BJ (cell line): ENCODE measurements at regions not wholly inside any gene's neighbourhood (a gene's known extent, or its start where the extent isn't known, plus 50 kb on each side); places are given as distances from the start of the nearest gene placed in this dataset.
"Not testable (repeated sequence)": the region's sequence is repeated elsewhere in the genome, so short reads cannot be mapped to it uniquely, and the experiment has no call there.

ENCODE experiments used
- CTCF ChIA-PET: fragments of 350-600 bp; formaldehyde crosslinking; extraction: SDS; loops from one replicate; lab custom pipeline; 2021; ENCODE audit warnings: antibody characterized with exemption, inconsistent platforms; lab: Yijun Ruan, JAX
- POLR2A ChIA-PET: fragments of 300-600 bp; sonication (Branson Sonifier 250); formaldehyde crosslinking; extraction: SDS; loops from one replicate; lab custom pipeline; 2021; ENCODE audit warnings: antibody characterized with exemption; lab: Charles Lee
- DNase-seq: peaks from one replicate; pipeline ENCODE4 v3.0.0-alpha.2; 2011; ENCODE audit warnings: low read depth
- H3K27me3 ChIP-seq: 2 replicates; pipeline ENCODE4 v1.6.0; 2011; ENCODE audit warnings: low read length; ENCODE audit not compliant: control insufficient read depth, insufficient read depth
- H3K36me3 ChIP-seq: 2 replicates; pipeline ENCODE4 v1.5.1; 2011; ENCODE audit warnings: low read length; ENCODE audit not compliant: control insufficient read depth, insufficient read depth
- H3K4me3 ChIP-seq: 2 replicates; pipeline ENCODE4 v1.5.1; 2011; ENCODE audit warnings: low read depth, mild to moderate bottlenecking, control low read depth, low read length
- TF ChIP-seq, protein P1 (sequence below): IDR thresholded peaks from 2 replicates; pipeline ENCODE4 v1.5.1; 2011; ENCODE audit warnings: low read depth, mild to moderate bottlenecking, control low read depth, inconsistent platforms, low read length, moderate library complexity; ENCODE audit not compliant: insufficient read depth

DNA sequence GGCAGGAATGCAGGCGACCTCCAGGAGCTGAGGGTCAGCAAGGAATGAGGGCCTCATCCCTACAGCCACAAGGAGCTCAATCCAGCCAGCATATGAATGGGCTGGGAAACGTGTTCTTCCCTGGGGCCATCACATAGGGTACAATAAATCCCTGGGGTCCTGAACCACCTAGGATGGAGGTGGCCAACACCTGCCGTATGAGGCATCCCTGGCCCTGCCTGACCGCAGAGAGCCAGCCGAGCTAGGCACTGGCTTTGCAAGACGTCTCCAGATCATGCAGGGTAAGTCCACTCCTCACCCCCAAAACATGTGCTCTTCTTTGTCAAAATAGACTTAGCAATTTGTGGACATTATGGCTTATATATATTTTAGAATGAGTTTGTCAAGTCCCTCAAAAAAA lies 303.7 kb upstream of the DIO3 start:
- TF ChIP-seq, protein P1, sequence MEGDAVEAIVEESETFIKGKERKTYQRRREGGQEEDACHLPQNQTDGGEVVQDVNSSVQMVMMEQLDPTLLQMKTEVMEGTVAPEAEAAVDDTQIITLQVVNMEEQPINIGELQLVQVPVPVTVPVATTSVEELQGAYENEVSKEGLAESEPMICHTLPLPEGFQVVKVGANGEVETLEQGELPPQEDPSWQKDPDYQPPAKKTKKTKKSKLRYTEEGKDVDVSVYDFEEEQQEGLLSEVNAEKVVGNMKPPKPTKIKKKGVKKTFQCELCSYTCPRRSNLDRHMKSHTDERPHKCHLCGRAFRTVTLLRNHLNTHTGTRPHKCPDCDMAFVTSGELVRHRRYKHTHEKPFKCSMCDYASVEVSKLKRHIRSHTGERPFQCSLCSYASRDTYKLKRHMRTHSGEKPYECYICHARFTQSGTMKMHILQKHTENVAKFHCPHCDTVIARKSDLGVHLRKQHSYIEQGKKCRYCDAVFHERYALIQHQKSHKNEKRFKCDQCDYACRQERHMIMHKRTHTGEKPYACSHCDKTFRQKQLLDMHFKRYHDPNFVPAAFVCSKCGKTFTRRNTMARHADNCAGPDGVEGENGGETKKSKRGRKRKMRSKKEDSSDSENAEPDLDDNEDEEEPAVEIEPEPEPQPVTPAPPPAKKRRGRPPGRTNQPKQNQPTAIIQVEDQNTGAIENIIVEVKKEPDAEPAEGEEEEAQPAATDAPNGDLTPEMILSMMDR = no peak
- CTCF ChIA-PET = no interaction called here

DNA sequence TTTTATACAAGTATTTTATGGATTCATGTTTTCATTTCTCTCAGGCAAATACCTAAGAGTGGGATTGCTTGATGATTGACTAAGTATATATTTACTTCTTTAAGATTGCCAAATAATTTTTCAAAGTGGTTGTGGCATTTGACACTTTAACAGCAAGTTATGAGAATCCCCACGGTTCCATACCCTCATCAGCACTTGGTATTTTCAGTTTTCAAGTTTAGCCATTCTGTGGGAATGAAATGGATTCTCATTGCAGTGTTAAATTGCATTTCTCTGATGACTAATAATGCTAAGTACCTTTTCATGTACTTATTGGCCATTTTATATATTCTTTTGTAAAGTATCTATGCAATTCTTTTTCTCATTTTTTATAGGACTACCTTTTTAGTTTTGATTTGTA lies 301.5 kb upstream of the DIO3 start:
- ChIA-PET POLR2A (interaction anchor here (0.6 kb wide), 1 partner anchor 201 kb away, joined by 3 read pairs; no protein-coding TSS in a partner anchor), CTCF (no interaction called here)
- Histone ChIP-seq H3K27me3 (0 out of 2 replicates have a peak, but pooled peaks cover 2% of the 10 kb centered on the region), H3K4me3 (no peak overlapping the region), H3K36me3 (no peaks in the 10 kb centered on the region)
- no peak for DNase-seq
- TF ChIP-seq, protein P1 = no peak

More for the DNA sequence above, 303.7 kb upstream of the DIO3 start:
- Histone ChIP-seq H3K4me3 (no peak overlapping the region), H3K36me3 (no peaks in the 10 kb centered on the region), H3K27me3 (0 out of 2 replicates have a peak, but pooled peaks cover 2% of the 10 kb centered on the region)
- DNase-seq = no peak
- POLR2A ChIA-PET = no interaction called here

DNA sequence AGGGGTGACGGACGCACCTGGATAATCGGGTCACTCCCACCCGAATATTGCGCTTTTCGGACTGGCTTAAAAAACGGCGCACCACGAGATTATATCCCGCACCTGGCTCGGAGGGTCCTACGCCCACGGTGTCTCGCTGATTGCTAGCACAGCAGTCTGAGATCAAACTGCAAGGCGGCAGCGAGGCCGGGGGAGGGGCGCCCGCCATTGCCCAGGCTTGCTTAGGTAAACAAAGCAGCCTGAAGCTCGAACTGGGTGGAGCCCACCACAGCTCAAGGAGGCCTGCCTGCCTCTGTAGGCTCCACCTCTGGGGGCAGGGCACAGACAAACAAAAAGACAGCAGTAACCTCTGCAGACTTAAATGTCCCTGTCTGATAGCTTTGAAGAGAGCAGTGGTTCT lies 294.9 kb upstream of the DIO3 start:
- H3K4me3 ChIP-seq, CTCF ChIA-PET, H3K27me3 ChIP-seq, POLR2A ChIA-PET, H3K36me3 ChIP-seq, DNase-seq: not testable (repeated sequence)

DNA sequence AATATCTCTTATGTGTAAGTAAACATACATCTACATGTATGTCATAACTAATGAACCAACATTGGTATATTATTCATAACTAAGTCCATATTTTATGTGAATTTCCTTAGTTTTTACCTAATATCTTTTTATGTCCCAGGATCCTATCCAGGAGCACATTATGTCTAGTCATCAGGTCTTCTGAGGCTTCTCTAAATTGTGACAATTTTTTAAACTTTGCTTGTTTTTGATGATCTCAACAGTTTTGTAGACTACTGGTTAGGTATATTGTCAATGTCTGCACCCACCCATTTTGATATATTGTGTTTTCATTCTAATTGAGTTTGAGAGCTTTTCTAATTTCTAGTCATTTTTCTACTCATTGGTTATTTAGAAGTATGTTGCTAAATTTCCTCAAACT lies 288.2 kb upstream of the DIO3 start:
- POLR2A ChIA-PET = no interaction called here
- no peaks in the 10 kb centered on the region for H3K27me3 ChIP-seq
- CTCF ChIA-PET = interaction anchor here (0.7 kb wide), 1 partner anchor 293 kb away, joined by 3 read pairs; no protein-coding TSS in a partner anchor

DNA sequence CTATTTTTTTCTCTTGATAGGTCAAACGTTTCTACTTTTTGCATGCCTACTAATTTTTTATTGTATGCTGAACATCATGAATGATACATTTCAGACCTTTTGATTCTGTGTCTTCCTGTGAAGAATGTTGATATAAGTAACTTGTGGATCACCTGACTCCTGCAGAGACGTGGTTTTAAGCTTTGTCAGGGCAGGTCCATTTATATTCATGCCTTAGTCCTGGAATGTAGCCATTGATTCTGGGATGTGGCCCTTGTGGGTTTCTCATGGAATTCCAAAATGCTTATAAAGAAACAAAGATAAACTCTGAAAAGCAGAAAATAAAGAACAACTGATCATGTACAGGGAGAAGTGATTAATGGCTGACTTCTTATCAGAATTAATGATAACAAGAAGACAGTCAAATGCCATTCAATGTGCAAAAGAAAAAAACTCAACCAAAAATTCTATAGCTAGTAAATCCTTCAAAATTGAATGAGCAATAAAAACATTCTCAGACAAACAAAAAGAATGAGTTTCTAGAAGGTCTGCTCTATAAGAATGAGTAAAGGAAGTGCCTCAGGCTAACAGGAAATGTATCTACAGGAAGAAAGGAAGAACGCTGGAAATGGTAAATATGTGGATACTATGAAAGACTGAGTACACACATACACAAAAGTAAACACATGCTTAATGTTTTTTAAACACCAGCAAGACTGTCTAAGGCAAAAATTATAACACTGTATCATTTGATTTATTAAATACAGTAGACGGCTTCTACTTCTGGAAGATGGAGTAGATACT lies 284.8 kb upstream of the DIO3 start:
- H3K36me3 ChIP-seq = no peaks in the 10 kb centered on the region
- no peak overlapping the region for H3K4me3 ChIP-seq
- TF ChIP-seq, protein P1 = no peak
- ChIA-PET POLR2A (no interaction called here), CTCF (no interaction called here)
- H3K27me3 ChIP-seq = no peaks in the 10 kb centered on the region
- DNase-seq = no peak

More for the DNA sequence above, 288.2 kb upstream of the DIO3 start:
- Histone ChIP-seq H3K36me3 (no peaks in the 10 kb centered on the region), H3K4me3 (no peak overlapping the region)
- DNase-seq = no peak
- TF ChIP-seq, protein P1 = no peak
